T-helper 2 cell (primary cell): ENCODE measurements at regions not wholly inside any gene's neighbourhood (a gene's known extent, or its start where the extent isn't known, plus 50 kb on each side); places are given as distances from the start of the nearest gene placed in this dataset.

Experiments
- DNase-seq, 5 experiments: peaks; one replicate each; pipeline versions ENCODE4 v3.0.0 to v3.0.0-alpha.2; 2012 to 2022

DNA sequence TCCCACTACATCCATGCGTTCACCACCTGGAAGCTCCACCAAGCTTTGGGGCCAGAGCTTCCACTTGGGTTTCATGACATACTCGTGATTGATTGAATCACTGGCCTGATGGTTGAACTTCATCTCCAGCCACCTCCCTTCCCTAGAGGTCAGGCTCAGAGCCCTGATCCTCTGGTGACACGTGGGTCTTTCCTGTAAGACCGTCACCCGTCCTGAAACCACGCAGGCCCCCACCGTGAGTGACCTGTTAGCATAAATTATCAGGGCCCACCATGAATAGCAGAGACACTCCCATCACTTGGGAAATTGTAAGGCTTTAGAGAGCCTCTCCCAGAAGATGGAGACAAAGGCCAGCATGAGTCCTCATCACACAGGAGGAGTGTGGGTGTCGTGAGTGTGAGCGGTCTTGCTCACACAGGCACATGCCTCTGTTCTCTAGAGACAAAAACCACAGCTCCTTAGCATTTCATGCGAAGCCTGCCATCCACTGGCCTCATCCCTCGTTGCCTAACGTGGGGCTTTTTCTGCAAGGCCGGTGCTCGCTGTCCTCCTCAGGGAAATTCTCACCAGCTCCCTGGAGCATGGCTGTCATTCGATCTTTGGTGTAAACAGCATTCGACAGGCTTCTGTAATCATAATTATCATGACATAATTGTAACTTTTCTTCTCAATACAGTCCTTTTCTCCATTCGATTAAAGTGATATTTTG lies 65.1 kb upstream of the DUSP22 start:
- no peak for DNase-seq

DNA sequence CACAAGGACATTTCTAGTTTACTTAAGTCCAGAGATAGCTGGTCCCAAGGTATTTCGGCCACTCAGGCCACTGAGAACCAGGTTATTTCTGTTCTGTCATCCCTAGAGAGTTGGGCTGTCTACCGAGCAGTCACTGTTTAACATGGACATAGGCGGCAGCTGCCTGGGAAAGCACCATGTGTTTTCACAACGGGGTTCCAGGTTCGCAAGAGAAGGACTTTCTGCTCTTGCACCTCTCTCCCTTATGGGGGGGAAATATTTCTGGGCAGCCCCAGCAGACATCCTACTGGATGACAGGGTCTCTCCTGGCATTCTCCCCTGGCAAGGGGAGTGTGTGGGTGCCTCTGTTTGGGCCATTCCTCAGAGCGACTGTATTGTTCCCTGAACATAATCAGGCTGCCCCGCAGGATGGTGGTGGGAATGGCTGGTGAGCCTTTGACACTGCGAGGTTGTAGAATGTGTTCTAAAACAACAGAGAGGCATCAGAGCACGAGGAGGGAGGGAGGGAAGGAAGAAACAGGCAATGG lies 64.4 kb upstream of the DUSP22 start:
- DNase-seq = no peak

DNA sequence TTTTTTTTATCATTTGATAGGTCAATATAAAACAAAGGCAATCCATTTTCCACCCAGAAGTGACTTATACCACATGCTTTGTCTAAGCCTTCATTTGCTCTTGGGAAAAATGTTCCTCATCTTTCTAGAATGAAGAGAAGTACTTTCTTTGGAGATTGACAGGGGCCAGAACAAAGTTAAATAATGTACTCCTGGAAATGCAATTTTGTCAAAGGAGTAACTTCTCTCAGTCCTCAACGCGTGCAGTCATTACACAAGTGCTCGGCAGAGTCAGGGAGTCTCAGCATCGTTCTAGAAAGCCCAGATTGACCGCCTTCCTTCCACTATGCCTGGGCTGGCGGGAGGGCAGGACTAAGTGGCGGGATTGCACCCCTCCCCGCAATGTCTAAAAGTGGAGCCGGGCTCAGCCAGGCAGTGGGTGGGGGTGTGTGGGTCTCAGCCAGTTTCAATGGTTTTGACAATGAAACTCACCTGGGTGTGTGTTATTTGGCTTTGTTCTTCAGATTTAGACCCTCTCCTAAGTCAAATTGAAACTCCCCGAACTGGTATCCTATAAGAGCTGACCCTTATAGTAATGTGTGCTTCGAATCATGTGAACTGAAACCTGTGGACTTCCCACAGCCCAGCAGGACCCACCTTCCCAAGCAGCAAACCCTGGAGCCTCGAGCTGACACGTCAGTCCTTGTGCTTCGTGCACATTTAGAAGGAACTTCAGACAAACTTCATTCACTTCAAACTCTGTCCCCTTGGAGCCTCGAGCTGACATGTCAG lies 63.2 kb upstream of the DUSP22 start:
- no peak for DNase-seq

DNA sequence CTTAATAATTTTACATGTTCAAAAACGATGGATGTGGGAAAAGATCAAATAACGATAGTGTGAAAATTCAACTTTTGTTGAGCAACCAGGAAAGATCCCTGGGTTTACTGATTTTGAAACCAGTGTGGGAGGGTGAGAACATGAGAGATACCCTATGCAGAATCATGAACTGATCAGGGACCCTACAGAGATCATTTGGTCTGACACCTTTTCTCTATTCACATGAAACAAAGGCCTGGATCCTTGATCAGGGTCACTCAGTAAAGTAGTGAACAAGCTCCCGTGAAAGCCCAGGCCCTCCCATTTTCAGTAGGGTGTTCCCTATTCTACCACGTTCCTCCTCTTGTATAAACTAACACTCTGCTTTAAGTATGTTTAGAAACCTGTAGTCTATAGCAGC lies 60.5 kb upstream of the DUSP22 start:
- peak in 1 of 5 experiments; percentile 40 for DNase-seq

DNA sequence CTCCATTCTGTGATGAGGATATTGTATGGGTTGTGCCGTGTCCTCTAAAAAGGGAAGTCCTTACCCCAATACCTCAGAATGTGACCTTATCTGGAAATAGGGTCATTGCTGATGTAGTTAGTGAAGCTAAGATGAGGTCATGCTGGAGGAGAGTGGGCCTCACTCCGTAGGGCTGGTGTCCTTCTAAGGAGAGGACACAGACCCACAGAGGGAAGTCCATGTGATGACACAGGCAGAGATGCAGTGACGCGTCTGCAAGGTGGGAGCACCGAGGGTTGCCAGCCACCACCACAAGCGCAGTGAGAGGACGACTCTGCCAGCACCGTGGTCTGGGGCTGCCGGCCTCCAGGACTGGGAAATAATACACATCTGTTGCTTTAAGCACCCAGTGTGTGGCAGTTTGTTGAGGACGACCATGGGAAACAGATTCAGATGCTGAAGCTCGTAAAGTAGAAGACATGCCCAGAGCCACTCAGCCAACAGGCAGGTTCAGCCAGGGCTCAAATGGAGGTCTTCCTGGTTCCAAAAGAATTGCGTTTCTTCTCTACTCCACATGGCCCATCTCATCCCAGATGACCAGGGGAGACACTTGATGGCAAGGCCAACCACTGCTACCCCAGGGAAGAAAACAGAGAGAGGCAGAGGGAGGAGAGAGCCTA lies 59.2 kb upstream of the DUSP22 start:
- DNase-seq = no peak

DNA sequence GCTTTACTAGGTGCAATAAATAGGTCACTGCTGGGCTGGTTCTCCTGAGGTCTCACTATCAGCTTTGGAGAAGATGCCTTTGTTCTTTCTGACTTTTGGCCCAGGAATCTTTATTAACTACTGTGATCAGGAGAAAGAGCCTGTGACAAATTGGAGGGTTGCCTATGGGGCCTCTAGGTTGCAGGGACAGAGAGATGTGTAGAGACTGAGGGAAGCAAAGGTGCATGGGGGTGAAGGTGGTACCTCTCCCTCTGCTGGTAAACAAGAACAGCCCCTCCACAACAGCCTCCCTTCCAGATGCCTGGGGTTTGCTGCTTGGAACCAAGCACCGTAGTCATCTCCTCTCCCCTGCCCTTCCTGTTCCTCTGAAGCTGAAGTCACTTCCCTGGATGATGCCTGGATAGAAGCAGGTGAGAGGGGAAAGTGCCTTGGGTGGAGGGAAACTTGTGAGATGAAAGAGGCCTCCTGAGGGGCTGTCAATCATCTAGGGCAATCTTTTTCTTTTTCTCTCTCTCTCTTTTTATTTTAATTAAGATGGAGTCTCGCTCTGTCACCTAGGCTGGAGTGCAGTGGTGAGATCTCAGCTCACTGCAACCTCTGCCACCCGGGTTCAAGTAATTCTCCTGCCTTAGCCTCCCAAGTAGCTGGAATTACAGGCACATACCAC lies 57.4 kb upstream of the DUSP22 start:
- DNase-seq = no peak

DNA sequence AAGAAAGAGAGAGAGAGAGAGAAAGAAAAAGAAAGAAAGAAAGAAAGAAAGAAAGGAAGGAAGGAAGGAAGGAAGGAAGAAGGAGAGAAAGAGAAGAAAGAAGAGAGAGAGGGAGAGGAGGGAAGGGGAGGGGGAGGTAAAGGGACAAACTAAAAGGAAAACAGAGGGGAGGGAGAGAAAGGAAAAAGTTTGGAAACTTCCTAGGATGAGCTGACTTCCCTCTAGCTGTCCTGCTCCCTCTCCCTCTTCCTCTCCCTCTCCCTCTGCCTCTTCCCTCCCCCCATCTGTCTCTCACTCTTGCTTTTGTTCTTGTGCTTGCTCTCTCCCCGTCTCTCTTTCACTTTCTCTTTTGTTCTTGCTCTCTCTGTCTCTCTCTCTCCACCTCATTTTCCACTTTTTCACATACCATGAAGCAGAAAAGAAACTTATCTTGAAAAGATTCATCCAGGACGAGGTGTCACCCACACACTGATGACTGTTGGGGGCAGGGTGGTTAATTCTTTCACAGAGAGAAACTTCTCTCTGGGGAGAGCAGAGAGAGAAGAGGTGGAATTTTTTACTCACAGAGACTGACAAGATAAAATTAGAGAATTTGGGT lies 56.4 kb upstream of the DUSP22 start:
- peak in 3 of 5 experiments; percentile 57 to 86 (median 57) for DNase-seq

DNA sequence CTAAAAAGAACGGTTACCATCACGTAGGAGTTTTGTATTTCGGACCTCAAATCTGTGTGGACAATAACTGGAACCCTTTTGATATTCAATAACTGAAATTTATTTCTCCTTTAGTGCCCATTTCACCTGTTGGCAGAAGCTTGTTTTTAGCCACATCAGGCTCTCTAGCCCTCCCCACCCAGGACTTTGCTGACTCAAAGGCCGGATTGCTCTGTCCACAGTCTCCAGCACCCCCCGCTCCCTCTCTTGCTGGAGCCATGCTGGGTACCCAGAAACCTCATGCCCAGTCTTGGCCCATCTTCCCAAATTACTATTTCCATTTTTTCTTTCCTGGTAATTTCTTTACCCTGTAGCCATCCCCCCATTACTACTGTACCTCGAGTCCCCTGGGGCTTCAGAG lies 55.8 kb upstream of the DUSP22 start:
- DNase-seq = no peak

DNA sequence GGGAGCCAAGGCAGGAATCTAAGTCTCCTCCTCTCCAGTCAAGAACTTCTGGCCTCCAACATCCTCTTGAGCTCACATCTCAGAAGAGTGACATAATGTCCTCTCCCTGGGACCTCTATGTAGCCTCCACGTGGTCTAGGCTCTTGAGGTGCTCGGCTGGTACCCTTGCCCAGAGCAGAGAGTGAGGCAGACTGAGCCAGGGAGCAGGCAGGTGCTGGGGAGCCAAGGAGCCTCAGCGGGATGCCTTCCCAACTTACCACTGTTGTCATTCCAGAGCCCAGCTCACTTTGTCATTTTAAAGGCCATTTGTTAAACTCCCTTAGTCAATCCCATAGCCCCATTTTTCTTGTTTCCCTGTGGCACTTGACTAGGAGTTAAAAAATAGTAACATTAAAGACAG lies 52.1 kb upstream of the DUSP22 start:
- no peak for DNase-seq

DNA sequence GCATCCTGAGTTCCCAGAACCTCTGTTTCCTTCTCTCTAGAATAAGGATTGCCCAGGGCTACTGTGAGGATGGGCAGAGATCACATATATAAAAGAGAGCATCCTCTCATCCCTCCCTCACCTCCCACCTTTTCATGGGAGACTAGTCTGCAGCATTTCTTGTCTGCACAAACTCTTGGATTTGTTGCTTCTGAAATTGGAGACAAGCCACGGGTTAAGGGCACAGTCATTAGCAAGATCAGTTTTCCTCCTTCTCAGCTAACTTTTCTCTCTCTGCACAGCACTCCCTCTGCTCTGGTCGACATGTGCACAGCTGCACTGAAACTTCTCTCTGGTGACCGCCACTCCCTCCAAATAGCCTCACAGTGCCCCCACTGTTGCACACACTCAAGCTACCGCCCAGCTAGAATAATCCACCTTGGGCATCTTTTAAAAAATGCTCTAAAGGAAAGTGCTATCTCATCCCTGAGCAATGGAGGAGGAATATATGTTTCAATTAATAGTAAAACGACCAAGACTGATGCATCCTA lies 50.9 kb upstream of the DUSP22 start:
- no peak for DNase-seq
